HEK293T (cell line): ENCODE measurements at regions not wholly inside any gene's neighbourhood (a gene's known extent, or its start where the extent isn't known, plus 50 kb on each side); places are given as distances from the start of the nearest gene placed in this dataset.

Experiments
- BHLHE40 ChIP-seq: fragments of 450-650 bp; IDR thresholded peaks from 2 replicates; pipeline ENCODE4 v1.6.1; 2016; ENCODE audit warnings: mild to moderate bottlenecking, moderate library complexity, borderline replicate concordance
- CTBP1 ChIP-seq: fragments of 450-650 bp; IDR thresholded peaks from 2 replicates; pipeline ENCODE4 v1.6.1; 2016; ENCODE audit warnings: borderline replicate concordance
- ELF4 ChIP-seq: fragments of 450-650 bp; IDR thresholded peaks from 2 replicates; pipeline ENCODE4 v1.6.1; 2017; ENCODE audit warnings: antibody characterized with exemption
- HDGF ChIP-seq: fragments of 450-650 bp; IDR thresholded peaks from 2 replicates; pipeline ENCODE4 v1.6.1; 2017; ENCODE audit warnings: antibody characterized with exemption, borderline replicate concordance
- SP1 ChIP-seq: fragments of 450-650 bp; IDR thresholded peaks from 2 replicates; pipeline ENCODE4 v1.6.1; 2017
- ZNF384 ChIP-seq: fragments of 450-650 bp; IDR thresholded peaks from 2 replicates; pipeline ENCODE4 v1.6.1; 2016

DNA sequence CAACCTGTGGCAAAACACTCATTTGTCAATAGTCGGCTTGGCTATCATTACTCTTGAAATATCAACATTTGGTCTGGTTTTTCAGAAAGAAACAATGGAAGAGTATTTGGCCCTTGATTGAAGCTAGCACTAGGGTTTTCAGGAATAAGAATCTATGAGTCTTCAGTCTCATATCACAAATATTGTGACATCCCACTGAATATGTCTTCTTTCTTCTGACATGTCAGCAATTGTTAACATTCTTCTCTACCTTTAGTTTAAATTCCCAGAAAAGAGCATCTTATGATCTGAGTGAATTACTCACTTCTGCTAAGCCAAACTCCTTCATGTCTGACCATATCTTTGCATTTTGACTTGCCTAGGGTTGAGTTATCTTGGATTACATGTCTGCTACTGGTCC, 435.2 kb upstream of the SEMA3D start:
- no peak for TF ChIP-seq SP1
- no peak for TF ChIP-seq BHLHE40
- TF ChIP-seq ZNF384, result no peak
- no peak for TF ChIP-seq ELF4
- no peak for TF ChIP-seq HDGF
- TF ChIP-seq CTBP1, result no peak
